ENCODE measurements at regions not wholly inside any gene's neighbourhood (a gene's known extent, or its start where the extent isn't known, plus 50 kb on each side); places are given as distances from the start of the nearest gene placed in this dataset.
"Not testable (repeated sequence)": the region's sequence is repeated elsewhere in the genome, so short reads cannot be mapped to it uniquely, and the experiment has no call there.

DNA sequence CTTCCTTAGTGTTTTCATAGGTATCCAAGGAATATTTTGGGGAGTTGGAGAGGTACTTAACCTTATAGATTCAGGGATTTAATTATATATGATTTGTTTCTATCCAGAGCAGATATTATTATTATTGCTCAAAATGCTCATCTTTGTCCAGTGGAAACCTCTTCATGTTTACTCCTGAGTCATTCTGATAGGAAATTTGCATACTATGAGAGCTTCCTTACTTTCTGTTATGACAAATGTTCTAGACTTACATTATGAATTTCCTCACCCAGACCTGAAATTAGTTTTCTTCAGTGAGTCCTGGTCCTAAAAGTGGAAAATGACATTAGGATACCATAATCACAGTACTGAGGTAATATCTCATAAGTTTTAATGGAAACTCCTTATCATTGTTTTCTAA lies 57.5 kb upstream of the PLPPR5 start:
- no peak for DNase-seq

DNA sequence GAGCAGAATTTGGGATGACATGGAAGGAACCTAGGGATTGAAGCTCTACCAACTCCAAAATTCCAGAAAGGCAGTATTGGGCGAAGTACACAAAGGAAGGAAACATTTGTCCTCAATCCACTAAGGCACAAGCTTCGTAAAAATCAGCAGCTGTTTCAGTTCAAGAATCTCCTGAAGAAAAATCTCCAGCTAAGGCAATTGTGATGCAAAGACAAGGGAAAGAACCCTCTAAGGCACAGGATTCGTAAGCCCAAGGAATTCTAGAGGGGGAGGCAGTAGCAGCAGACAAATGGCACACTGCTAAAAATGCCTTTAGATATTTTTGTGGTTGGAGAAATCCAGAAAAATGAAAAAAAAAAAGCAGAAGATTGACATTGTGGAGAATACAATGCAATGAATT lies 64.5 kb upstream of the PLPPR5 start:
- DNase-seq: no peak

DNA sequence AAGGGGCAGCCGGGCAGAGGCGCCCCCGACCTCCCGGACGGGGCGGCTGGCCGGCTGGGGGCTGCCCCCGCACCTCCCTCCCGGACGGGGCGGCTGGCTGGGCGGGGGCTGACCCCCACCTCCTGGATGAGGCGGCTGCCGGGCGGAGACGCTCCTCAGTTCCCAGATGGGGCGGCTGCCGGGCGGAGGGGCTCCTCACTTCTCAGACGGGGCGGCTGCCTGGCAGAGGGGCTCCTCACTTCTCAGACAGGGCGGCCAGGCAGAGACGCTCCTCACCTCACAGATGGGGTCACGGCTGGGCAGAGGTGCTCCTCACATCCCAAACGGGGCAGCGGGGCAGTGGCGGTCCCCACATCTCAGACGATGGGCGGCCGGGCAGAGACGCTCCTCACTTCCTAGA lies 73.9 kb upstream of the PLPPR5 start:
- not testable (repeated sequence) for DNase-seq

DNA sequence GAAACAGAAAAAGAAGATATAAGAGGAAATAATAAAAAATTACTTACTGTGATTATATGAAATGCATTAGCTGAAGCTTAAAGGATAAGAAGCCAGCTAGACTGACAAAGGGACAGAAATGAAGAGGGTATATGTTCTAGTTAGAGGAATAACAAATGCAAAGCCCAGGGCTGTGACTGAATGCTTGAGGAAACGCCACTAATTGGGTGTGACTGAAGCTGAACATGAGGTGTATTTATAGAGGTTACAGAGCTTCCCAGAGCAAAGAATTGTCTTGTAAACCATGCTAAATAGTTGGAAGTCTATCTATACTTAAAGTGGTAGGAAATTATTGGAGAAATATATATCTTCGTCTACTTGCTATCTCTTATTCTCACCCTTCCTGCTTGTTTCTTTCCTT lies 77.7 kb upstream of the PLPPR5 start:
- DNase-seq: no peak

DNA sequence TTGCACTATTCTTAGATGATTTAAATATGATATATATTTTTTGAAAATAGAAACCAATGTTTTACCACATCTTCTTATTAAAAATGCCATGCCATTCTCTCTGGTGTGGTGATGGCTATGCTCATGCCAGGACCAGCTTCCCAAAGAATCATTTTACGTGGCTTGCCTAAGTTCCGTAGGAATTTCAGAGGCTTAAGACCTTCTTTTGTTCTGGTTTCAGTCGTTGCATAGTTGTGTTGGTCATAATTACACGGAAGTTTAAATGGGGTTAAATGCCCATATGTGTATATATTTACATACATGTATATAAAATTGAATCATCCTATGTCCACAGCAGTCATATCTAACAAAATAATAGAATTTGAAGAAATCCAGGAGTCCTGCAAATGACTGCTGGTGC lies 78.7 kb upstream of the PLPPR5 start:
- DNase-seq: no peak

DNA sequence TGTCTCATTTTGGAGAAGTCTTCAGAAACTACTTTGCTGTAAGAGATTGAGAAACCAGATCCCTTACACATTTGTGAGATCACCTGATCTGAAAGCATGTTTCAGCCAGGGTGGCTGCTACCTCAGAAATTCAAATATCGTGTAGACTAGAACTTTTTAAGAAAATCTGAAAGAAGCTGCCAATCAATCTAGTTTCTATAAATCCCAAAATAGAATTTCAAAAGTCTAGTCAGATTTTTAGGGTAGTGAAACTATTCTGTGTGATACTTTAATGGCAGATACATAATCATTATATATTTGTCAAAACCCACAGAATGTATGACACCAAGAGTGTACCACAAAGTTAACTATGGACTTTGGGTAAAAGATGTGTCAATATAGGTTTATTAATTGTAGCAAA lies 79.9 kb upstream of the PLPPR5 start:
- DNase-seq: no peak

DNA sequence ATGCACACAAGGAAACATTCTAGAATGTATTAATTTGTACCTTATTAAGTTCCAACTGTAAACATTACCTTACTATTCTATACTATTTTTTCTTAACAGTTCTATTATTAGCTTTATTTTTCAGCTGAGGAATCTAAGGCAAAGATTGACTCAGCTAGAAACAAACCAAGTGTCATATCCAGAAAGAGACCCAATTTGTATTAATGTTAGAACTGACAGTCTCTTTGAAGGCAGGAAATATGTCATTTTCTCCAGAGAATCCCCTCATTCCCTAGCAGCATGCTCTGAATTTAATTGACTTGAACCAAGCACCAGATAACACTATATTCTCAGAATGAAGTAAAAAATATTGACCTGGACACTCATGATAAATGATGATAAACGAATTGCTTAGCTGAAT lies 81.4 kb upstream of the PLPPR5 start:
- DNase-seq: no peak

DNA sequence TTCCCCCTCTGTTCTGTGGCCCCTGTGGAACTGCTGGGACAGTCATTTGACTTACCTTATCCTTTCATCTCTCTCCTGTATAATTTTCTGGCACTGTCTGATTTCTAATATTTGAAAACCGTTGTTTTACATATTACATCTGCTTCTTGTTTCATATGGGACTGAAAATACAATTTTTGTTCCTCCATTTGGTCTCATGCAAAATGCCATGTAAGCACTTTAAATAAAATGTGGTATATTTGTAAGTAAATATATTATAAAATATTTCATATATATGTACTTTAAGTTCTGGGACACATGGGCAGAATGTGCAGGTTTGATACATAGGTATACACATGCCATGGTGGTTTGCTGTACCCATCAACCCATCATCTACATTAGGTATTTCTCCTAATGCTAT lies 93.9 kb upstream of the PLPPR5 start:
- no peak for DNase-seq

DNA sequence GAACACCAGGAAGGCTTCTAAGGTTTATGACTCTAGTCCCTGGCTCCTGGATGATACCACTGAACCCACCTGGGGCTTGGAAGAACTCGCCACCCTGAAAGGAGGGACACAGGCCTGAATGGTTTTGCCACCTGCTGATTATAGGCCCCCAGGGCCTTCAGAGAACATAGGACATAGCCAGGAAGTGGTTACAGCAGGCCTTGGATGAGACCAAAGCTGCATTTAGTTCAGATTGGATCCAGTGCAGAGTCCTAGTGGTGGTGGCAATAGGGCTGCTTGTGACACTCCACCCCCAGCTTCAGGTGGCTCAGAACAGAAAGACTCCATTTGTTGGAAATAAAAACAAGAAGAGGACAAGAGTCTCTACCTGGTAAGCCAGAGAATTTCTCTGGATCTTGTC lies 101.6 kb upstream of the PLPPR5 start:
- DNase-seq: no peak

DNA sequence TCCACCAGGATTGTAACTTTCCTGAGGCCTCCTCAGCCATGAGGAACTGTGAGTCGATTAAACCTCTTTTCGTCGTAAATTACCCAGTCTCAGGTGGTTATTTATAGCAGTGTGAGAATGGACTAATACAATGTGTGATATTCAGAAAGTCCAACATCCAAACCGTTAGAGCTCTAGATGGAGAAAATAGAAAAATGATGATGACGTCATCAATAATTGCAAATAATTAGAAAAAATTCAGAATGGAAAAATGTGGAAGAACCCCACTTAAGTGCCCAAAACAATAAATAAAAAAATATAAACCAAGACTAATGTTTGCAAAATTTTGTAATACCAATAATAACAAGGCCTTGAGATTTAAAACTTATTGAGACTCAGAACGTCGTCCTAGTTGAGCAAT lies 103.0 kb upstream of the PLPPR5 start:
- no peak for DNase-seq

DNA sequence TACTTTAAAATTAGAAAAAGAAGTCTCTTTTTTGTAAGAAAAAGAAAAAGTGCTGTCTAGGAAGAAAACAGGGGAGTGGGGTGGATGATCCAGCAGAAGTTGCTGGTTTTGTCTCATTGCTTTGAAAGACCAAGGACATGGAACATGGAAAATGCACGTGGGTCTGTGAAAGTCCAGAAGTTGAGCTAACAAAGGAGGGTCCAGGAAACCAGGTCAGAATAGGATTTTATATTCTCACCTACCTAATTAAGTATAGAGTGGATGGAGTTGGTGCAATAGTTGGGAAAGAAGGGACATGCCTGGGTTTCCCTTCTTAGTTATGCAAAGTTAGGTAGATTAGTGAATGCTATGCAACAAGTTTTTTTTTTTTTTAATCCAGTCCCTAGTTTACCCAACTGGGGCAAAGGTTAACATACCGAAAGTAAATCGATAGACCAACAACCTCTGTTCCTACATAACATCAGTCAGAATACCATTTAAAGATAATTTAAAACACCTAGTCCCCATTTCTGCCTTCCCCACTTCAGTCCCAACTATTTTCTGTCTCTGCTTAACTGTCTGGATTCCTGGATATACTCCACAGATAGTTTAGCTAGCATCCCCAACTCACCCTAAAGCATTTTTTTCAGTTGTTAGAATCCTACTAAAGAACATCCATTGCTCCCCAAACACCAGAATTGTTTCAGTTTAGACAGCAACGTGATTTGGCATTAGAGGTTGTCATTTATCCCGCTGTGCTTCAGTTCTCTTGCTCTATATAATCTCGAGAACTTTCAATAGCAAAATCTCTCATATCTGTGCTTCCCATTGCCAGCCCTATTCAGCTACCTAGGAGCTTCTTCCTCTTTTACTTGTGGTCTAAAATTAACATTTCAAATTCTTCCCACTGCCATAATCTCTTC lies 105.7 kb upstream of the PLPPR5 start:
- DNase-seq: no peak

DNA sequence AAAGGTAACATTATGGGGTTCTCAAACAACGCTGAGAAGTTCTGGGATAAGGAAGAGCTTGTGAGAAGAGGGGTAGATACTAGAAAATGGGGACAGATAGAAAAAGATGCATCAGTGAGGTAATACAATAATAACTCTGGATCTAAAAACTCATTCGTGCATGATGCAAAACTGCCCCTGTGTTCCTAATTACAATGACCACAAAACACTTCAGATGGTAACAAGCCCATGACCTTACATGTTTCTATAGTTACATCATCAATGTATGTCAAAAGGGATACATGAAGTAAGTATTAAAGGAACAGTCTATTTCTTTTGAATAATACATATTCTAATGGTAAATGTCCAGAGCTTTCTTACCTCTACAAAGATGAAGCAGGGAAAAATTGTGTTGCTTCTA lies 110.6 kb upstream of the PLPPR5 start:
- no peak for DNase-seq

DNA sequence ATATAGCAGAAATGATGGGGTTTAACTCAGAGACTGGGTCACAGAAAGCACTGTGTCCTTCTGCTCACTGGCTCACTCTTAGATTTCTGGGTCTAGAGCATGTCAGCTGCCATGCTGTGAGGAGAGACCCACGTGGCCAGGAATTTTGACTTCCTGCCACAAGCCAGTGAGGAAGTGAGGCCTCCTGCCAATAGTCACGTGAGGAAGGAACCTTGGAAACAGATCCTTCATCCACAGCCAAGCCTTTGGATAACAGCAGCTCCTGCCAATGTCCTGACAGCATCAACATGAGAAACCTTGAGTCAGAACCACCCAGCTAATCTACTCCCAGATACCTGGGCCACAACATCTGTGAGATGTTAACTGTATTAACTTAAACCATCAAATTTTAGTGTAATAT lies 114.5 kb upstream of the PLPPR5 start:
- no peak for DNase-seq

DNA sequence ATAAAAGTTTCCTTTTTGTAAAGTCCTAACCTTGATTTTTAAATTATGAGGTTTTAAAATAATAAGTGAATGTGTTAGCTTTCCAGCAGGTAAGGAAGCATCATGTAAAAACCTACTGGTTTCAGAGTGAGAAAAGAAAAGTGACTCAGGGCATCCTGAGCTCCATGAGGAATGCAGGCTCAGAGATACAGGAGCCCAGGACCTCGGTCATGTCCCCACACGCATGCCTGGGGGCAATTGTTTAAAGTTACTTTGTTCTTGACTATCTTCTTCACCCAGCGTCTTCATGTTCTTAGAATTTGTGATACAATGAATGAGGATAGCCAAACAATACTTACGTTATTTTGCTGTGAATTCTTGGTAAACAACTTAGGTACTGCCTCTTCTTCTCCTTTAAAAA lies 117.4 kb upstream of the PLPPR5 start:
- DNase-seq: no peak

DNA sequence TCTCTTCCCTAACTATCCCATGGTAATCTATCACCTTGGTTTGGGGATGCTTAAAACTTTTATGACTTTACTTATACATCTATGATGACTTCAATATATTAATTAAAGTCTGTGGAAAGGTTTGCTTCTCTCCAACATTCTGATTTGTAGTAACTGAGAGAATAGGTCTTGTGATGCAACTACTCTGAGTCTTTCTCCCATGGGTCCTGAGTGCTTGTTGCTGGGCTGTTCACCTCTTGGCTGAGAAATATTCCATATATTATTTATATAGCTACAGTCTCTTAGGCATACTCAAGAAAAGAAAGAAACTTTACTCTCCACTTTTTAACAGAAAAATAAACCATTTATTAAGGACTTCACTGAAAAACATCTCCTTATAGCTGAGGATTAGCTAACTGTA lies 119.3 kb upstream of the PLPPR5 start:
- DNase-seq: no peak

DNA sequence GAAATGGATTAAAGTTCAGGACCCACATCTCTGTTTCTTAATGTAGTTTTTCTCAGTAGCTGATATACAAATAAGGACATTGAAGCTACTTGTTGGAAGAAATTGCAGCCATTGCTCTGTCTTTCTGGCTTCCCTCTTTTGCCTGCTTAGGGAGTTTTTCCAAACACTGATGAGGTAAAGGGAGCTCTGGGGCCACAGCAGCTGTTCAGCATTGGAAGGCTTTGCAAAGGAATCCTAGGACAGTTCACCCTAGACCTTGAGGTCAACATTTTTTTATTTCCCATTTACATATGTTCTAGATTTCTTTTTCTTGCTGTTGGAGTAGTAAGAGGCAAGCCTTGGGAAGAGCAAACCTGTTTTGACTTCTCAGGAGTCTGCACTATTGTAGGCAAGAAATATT lies 126.9 kb upstream of the PLPPR5 start:
- no peak for DNase-seq

DNA sequence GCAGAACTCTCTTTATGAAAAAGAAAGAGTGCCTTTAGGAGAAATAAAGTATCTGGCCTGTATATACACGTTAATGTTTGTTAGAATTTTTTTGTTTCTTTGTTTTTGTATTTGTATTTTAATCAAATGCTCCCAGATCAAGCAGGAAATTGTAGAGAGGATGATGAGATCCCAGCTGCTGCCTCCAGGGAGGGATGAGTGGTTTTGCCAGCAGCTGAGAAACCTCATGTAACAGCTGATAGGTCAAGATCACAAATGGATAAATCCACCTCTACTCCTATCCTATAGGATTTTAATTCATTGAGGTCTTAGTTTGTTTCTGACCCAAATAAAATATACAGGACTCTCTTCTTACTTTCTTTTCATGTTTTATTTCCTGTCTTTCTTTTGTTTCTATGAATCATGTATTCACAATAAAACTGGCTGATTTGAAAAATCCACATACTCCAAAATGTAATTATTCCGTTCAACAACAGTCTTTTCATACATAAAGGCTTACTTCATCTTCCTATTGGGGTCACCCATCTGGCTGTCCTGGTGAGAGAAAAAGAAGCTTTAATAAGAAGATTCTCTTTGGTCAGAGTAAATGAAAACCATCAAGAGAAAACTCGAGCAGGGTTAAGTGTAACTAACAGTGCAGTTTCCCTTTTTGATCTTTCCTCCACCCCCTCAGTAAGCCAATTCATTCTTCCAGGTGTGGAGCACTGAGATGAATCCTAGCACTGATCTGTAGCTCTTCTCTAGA lies 129.3 kb upstream of the PLPPR5 start:
- DNase-seq: no peak

DNA sequence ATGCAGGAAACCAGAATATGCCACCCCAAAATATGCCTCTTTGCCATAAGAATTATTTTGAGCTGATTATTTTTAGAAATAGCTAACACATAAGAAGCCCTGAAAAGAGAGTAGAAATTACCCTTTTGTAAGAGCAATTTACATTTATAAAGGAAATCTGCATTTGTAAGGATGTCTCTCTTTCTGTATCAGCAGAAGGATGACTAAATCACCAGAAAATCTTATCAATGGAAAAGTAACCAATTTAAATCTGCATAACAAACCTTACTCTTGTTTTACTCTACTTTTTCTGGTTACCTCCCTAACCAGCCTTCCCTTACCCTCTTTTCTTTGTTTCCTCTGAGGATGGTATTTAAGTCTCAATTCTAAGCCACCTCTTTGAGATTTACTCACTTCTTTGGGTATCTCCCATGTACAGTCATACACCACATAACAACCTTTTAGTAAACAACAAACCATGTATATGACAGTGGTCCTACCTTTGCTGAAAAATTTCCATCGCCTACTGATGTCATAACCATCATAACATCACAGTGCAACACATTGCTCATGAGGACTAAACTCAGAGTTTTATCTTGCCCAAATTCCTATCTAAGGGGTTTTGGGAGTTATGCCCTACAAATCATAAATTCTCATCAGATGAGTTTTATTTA lies 126.6 kb upstream of the PLPPR4 start:
- no peak for DNase-seq

DNA sequence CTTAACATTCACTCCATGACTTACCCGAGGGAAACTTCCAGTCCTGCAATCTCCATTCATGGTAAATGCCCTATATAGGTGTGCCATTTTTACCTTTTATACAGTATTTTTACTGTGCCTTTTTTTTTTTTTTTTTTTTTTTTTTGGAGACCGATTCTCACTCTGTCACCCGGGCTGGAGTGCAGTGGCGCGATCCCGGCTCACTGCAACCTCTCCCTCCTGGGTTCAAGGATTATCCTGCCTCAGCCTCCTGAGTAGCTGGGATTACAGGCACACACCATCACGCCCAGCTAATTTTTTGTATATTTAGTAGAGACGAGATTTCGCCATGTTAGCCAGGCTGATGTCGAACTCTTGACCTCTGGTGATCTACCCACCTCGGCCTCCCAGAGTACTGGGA lies 124.4 kb upstream of the PLPPR4 start:
- DNase-seq: no peak

DNA sequence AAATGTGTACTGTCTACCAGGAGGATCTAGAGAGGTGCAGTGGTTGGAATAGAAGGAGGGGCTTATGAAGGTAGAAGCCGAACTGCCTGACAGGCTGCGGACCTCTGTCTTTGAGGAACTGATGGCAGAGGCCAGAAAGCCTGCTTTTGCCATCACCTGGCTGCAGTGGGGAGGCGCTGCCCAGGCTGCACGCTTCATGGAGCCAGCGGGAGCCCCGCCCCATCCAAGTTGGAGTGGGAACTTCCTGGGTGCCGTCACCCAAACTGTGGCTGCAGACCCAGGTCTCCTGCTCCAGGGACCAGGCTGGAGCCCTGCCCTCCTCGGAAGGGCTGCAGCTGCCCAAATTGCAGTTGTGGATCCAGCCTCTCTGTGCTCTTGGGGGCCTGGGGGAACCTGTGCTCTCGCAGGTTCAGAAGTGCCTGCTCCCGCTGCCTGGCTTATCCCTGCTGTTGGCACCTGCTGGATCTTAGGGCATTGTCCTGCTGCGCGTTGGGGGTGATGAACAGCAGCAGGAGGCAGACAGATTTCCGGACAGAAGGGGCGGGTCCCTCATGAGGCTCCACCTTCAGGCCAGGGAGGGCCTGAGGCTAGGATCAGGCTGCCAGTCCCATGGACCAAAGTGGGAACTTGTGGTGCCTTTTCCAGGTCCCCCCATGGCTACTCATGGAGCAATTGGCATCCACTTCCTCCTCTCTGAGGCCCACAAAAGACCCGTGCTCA lies 118.0 kb upstream of the PLPPR4 start:
- no peak for DNase-seq

DNA sequence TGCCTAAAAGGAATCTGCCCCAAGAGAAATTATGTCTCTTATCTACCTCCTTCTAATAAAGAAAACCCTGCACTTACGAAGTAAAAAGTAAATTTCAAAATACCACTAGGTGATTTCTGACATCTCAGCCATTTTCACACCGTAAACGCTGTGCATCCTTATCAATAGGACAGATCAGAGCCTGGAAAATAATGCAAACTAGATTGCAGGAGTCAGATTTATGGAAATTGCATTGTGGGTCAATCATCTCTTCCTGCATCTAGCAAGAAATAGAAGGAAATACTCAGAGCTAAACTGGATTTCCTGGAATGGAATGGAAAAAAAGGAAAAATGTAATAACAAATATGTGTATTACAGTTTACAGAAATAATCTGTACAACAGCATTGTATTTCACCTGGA lies 114.3 kb upstream of the PLPPR4 start:
- no peak for DNase-seq

DNA sequence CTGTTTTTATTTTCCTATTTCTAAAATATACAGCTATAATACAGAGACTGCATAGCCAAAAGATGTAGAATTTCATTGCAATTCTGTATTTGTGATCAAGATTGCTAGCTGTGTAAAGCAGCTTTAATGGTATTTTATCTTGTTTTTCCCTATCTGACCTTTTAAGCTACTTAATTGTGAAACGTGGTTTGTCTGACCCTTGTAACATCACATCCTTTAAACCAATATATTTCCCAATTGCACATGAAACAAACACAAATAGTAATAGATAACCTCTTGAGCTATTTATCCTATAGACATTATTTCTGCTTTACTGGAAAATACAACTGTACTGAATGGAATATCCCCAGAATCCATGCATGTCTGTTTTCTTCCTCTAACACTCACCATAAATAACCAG lies 112.2 kb upstream of the PLPPR4 start:
- no peak for DNase-seq

DNA sequence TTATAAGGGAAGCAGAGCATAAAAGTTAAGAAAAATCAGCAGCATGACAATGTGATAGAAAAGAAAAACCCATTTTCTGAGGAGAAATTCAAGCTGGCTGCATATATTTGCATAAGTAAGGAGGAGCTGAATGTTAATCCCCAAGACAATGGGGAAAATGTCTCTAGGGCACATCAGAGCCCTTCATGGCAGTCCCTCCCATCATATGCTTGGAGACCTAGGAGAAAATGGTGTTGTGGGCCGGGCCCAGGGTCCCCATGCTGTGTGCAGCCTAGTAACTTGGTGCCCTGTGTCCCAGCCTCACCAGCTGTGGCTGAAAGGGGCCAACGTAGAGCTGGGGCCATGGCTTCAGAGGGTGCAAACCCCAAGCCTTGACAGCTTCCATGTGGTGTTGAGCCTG lies 100.6 kb upstream of the PLPPR4 start:
- DNase-seq: no peak

Data from CD4-positive, alpha-beta T cell treated with Interleukin-17A for 4 hours (primary cell).